RWPE2 (cell line): ENCODE measurements at regions not wholly inside any gene's neighbourhood (a gene's known extent, or its start where the extent isn't known, plus 50 kb on each side); places are given as distances from the start of the nearest gene placed in this dataset.

ENCODE experiments used
- ATAC-seq: fragments of 200-7000 bp; cut with Tn5 transposase; 3 replicates; pipeline ENCODE4 v1.9.1; 2021; ENCODE audit warnings: low read depth
- DNase-seq: peaks from one replicate; pipeline ENCODE4 v3.0.0-alpha.2; 2020; ENCODE audit warnings: low spot score
- H3K27ac ChIP-seq: fragments of 450-650 bp; 2 replicates; pipeline ENCODE4 v1.5.1; 2017; ENCODE audit warnings: mild to moderate bottlenecking; ENCODE audit not compliant: poor library complexity, severe bottlenecking
- H3K27me3 ChIP-seq: fragments of 250-450 bp; sonication (Bioruptor Pico); 2 replicates; pipeline ENCODE4 v1.5.1; 2021; ENCODE audit warnings: mild to moderate bottlenecking, moderate library complexity; ENCODE audit not compliant: insufficient read depth, poor library complexity, severe bottlenecking
- H3K36me3 ChIP-seq: fragments of 250-450 bp; sonication (Bioruptor Pico); 2 replicates; pipeline ENCODE4 v1.5.1; 2020; ENCODE audit warnings: low read depth, mild to moderate bottlenecking, moderate library complexity
- H3K4me1 ChIP-seq: fragments of 250-450 bp; sonication (Bioruptor Pico); 2 replicates; pipeline ENCODE4 v1.5.1; 2021; ENCODE audit warnings: mild to moderate bottlenecking, moderate library complexity; ENCODE audit not compliant: insufficient read depth, poor library complexity, severe bottlenecking
- H3K4me3 ChIP-seq: fragments of 250-450 bp; sonication (Bioruptor Pico); 2 replicates; pipeline ENCODE4 v1.5.1; 2021; ENCODE audit warnings: mild to moderate bottlenecking, moderate library complexity; ENCODE audit not compliant: severe bottlenecking
- H3K9me3 ChIP-seq: fragments of 250-450 bp; sonication (Bioruptor Pico); 2 replicates; pipeline ENCODE4 v1.5.1; 2021; ENCODE audit warnings: mild to moderate bottlenecking, moderate library complexity; ENCODE audit not compliant: severe bottlenecking
- CTCF ChIP-seq: fragments of 450-650 bp; IDR thresholded peaks from one replicate; pipeline ENCODE4 v1.5.1; 2017; ENCODE audit warnings: mild to moderate bottlenecking, moderate library complexity; ENCODE audit not compliant: poor library complexity, severe bottlenecking

GRCh38 chr16:47855431-47855830 is 300.4 kb downstream of the ABCC12 start:
- Histone ChIP-seq H3K36me3 (no peaks in the 10 kb centered on the region), H3K4me3 (no peak overlapping the region), H3K27ac (no peak overlapping the region), H3K9me3 (no peaks in the 10 kb centered on the region), H3K4me1 (no peaks in the 10 kb centered on the region), H3K27me3 (no peaks in the 10 kb centered on the region)
- TF ChIP-seq CTCF: no peak
- ATAC-seq (no peak), DNase-seq (no peak)

GRCh38 chr16:47854737-47855136 is 301.1 kb downstream of the ABCC12 start:
- no peaks in the 10 kb centered on the region for H3K9me3 ChIP-seq
- no peaks in the 10 kb centered on the region for H3K36me3 ChIP-seq
- ATAC-seq (no peak), DNase-seq (no peak)
- no peak for TF ChIP-seq CTCF
- no peaks in the 10 kb centered on the region for H3K27me3 ChIP-seq
- H3K4me3 ChIP-seq: no peak overlapping the region
- H3K27ac ChIP-seq: no peak overlapping the region
- no peaks in the 10 kb centered on the region for H3K4me1 ChIP-seq

GRCh38 chr16:47852991-47853390 is 302.8 kb downstream of the ABCC12 start:
- Histone ChIP-seq H3K4me3 (no peak overlapping the region), H3K27ac (no peak overlapping the region), H3K27me3 (no peaks in the 10 kb centered on the region), H3K4me1 (peaks cover 8% of the 10 kb centered on the region), H3K9me3 (no peaks in the 10 kb centered on the region), H3K36me3 (no peaks in the 10 kb centered on the region)
- DNase-seq (no peak), ATAC-seq (no peak)
- no peak for TF ChIP-seq CTCF

GRCh38 chr16:47851146-47851545 is 304.6 kb downstream of the ABCC12 start:
- Histone ChIP-seq H3K9me3 (no peaks in the 10 kb centered on the region), H3K4me3 (no peak overlapping the region), H3K36me3 (no peaks in the 10 kb centered on the region), H3K27ac (no peak overlapping the region), H3K27me3 (no peaks in the 10 kb centered on the region), H3K4me1 (peaks cover 21% of the 10 kb centered on the region)
- ATAC-seq (no peak), DNase-seq (no peak)
- TF ChIP-seq CTCF: no peak

GRCh38 chr16:47849736-47850135 is 306.1 kb downstream of the ABCC12 start:
- Histone ChIP-seq H3K9me3 (no peaks in the 10 kb centered on the region), H3K4me1 (peaks cover 21% of the 10 kb centered on the region), H3K27ac (no peak overlapping the region), H3K36me3 (no peaks in the 10 kb centered on the region), H3K4me3 (no peak overlapping the region), H3K27me3 (no peaks in the 10 kb centered on the region)
- no peak for TF ChIP-seq CTCF
- DNase-seq: no peak
- no peak for ATAC-seq
